ENCODE measurements at regions not wholly inside any gene's neighbourhood (a gene's known extent, or its start where the extent isn't known, plus 50 kb on each side); places are given as distances from the start of the nearest gene placed in this dataset.

- intact Hi-C loops (cut with DNase I): no loop called here
- Histone ChIP-seq H3K4me3 (no peak overlapping the region), H3K27ac (no peak overlapping the region), H3K27me3 (no peaks in the 10 kb centered on the region), H3K9me3 (no peaks in the 10 kb centered on the region), H3K36me3 (no peaks in the 10 kb centered on the region), H3K4me1 (no peaks in the 10 kb centered on the region)
- no peak for DNase-seq
- no peak for TF ChIP-seq POLR2A (IDR thresholded peaks at IDR 0.05)
- no peak for TF ChIP-seq CTCF (IDR thresholded peaks at IDR 0.05)
- no peak for ATAC-seq
- WGBS (ENCODE audit: insufficient coverage, low coverage, low lambda C conversion rate, missing lambda C conversion rate): 60% methylated on average over 1 of the region's 1 CpG
Observed at GRCh38 chr1:56194701-56195300, 384.6 kb downstream of the PLPP3 start.

- no peaks in the 10 kb centered on the region for H3K4me1 ChIP-seq
- DNase-seq: no peak
- no peak for ATAC-seq
- H3K27me3 ChIP-seq: no peaks in the 10 kb centered on the region
- H3K36me3 ChIP-seq: no peaks in the 10 kb centered on the region
- intact Hi-C loops (cut with DNase I): no loop called here
- no CpG with 5 or more reads among the region's 1 CpG for WGBS (ENCODE audit: insufficient coverage, low coverage, low lambda C conversion rate, missing lambda C conversion rate)
- H3K4me3 ChIP-seq: no peak overlapping the region
- H3K27ac ChIP-seq: no peak overlapping the region
- no peaks in the 10 kb centered on the region for H3K9me3 ChIP-seq
- no peak for TF ChIP-seq CTCF (IDR thresholded peaks at IDR 0.05)
- TF ChIP-seq POLR2A (IDR thresholded peaks at IDR 0.05): no peak
Observed at GRCh38 chr1:56193656-56194055, 385.7 kb downstream of the PLPP3 start.

GRCh38 chr1:56191369-56191768 lies 388.0 kb downstream of the PLPP3 start:
- no peak for DNase-seq
- no peaks in the 10 kb centered on the region for H3K9me3 ChIP-seq

GRCh38 chr1:56190806-56191365 lies 388.5 kb downstream of the PLPP3 start:
- no peak overlapping the region for H3K4me3 ChIP-seq
- H3K9me3 ChIP-seq: no peaks in the 10 kb centered on the region
- ATAC-seq: no peak
- no peak for TF ChIP-seq POLR2A (IDR thresholded peaks at IDR 0.05)
- TF ChIP-seq CTCF (IDR thresholded peaks at IDR 0.05): no peak
- H3K4me1 ChIP-seq: no peaks in the 10 kb centered on the region
- intact Hi-C loops (cut with DNase I): no loop called here
- 89% methylated on average over 4 of the region's 7 CpGs for WGBS (ENCODE audit: insufficient coverage, low coverage, low lambda C conversion rate, missing lambda C conversion rate)
- no peak overlapping the region for H3K27ac ChIP-seq
- H3K27me3 ChIP-seq: no peaks in the 10 kb centered on the region
- no peak for DNase-seq
- H3K36me3 ChIP-seq: no peaks in the 10 kb centered on the region

More at GRCh38 chr1:56191369-56191768, 388.0 kb downstream of the PLPP3 start:
- no peak for ATAC-seq
- Histone ChIP-seq H3K4me3 (no peak overlapping the region), H3K27ac (no peak overlapping the region), H3K27me3 (no peaks in the 10 kb centered on the region), H3K36me3 (no peaks in the 10 kb centered on the region), H3K4me1 (no peaks in the 10 kb centered on the region)
- intact Hi-C loops (cut with DNase I): no loop called here
- no peak for TF ChIP-seq CTCF (IDR thresholded peaks at IDR 0.05)
- no peak for TF ChIP-seq POLR2A (IDR thresholded peaks at IDR 0.05)
- WGBS (ENCODE audit: insufficient coverage, low coverage, low lambda C conversion rate, missing lambda C conversion rate): 78% methylated on average over 4 of the region's 4 CpGs
